ENCODE measurements at regions not wholly inside any gene's neighbourhood (a gene's known extent, or its start where the extent isn't known, plus 50 kb on each side); places are given as distances from the start of the nearest gene placed in this dataset.
"Not testable (repeated sequence)": the region's sequence is repeated elsewhere in the genome, so short reads cannot be mapped to it uniquely, and the experiment has no call there.

DNA sequence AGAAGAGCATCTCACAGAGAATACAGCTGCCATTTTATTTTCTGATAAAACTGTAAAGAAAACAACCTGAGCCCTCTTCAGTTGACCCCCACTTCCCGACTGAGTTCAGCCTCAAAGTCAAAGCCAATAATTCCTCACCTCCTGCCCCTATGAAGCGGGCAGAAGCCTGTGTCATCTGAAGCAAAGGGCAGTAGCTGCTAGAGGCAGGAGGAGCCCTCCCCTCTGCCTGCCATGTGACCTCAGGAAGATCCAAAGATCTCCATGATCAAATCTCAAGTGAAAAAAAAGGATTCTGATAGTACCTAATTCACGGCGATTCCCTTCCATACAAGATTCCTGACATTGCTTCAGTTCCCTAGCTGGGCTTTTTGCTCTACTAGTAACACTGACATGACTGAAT, 223.1 kb upstream of the CAND1 start:
- DNase-seq: no peak
- Mint-ChIP-seq H3K27ac (ENCODE audit: unreplicated experiment) (no peak overlapping the region), H3K27me3 (ENCODE audit: unreplicated experiment) (peaks cover 2% of the 10 kb centered on the region), H3K4me1 (ENCODE audit: low read depth, unreplicated experiment) (peaks cover 5% of the 10 kb centered on the region), H3K4me3 (ENCODE audit: unreplicated experiment) (no peak overlapping the region), H3K9me3 (ENCODE audit: unreplicated experiment) (no peaks in the 10 kb centered on the region), H3K36me3 (ENCODE audit: unreplicated experiment) (no peaks in the 10 kb centered on the region)
- TF ChIP-seq CTCF (IDR thresholded peaks at IDR 0.05; ENCODE audit: partially characterized antibody, unreplicated experiment): no peak

DNA sequence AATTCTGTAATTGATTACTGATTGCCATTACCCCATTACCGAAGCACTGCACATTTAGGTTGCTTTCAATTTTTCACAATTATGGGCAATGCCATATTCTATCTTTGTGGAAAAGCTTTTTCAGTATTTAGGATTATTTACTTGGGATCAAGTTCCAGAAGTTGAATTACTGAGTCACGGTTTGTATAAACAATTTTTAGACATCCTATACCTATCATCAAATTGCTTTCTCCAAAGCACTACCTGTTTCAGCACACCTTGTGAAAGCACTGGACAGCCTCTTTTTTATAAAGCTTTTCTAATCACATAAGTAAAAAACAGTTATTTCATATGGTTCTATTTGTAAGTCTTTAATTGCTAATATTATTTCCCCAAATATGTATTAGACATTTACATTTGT, 221.5 kb upstream of the CAND1 start:
- Mint-ChIP-seq H3K27me3 (ENCODE audit: unreplicated experiment) (peaks cover 2% of the 10 kb centered on the region), H3K4me1 (ENCODE audit: low read depth, unreplicated experiment) (peaks cover 2% of the 10 kb centered on the region), H3K9me3 (ENCODE audit: unreplicated experiment) (no peaks in the 10 kb centered on the region), H3K4me3 (ENCODE audit: unreplicated experiment) (no peak overlapping the region), H3K36me3 (ENCODE audit: unreplicated experiment) (no peaks in the 10 kb centered on the region), H3K27ac (ENCODE audit: unreplicated experiment) (no peak overlapping the region)
- no peak for DNase-seq
- no peak for TF ChIP-seq CTCF (IDR thresholded peaks at IDR 0.05; ENCODE audit: partially characterized antibody, unreplicated experiment)

GRCh38 chr12:67048371-67048770, 220.8 kb upstream of the CAND1 start:
- Mint-ChIP-seq H3K27me3 (ENCODE audit: unreplicated experiment) (peaks cover 2% of the 10 kb centered on the region), H3K4me3 (ENCODE audit: unreplicated experiment) (no peak overlapping the region), H3K36me3 (ENCODE audit: unreplicated experiment) (no peaks in the 10 kb centered on the region), H3K27ac (ENCODE audit: unreplicated experiment) (no peak overlapping the region), H3K9me3 (ENCODE audit: unreplicated experiment) (no peaks in the 10 kb centered on the region), H3K4me1 (ENCODE audit: low read depth, unreplicated experiment) (no peaks in the 10 kb centered on the region)
- no peak for TF ChIP-seq CTCF (IDR thresholded peaks at IDR 0.05; ENCODE audit: partially characterized antibody, unreplicated experiment)
- DNase-seq: no peak

GRCh38 chr12:67049199-67049598, 220.0 kb upstream of the CAND1 start:
- not testable (repeated sequence) for DNase-seq; H3K4me3 Mint-ChIP-seq (ENCODE audit: unreplicated experiment); H3K36me3 Mint-ChIP-seq (ENCODE audit: unreplicated experiment); H3K27ac Mint-ChIP-seq (ENCODE audit: unreplicated experiment); H3K9me3 Mint-ChIP-seq (ENCODE audit: unreplicated experiment); H3K27me3 Mint-ChIP-seq (ENCODE audit: unreplicated experiment); H3K4me1 Mint-ChIP-seq (ENCODE audit: low read depth, unreplicated experiment)

- no peak for TF ChIP-seq CTCF (IDR thresholded peaks at IDR 0.05; ENCODE audit: partially characterized antibody, unreplicated experiment)
- no peak for DNase-seq
- Mint-ChIP-seq H3K4me3 (ENCODE audit: unreplicated experiment) (no peak overlapping the region), H3K4me1 (ENCODE audit: low read depth, unreplicated experiment) (no peaks in the 10 kb centered on the region), H3K27ac (ENCODE audit: unreplicated experiment) (no peak overlapping the region), H3K9me3 (ENCODE audit: unreplicated experiment) (no peaks in the 10 kb centered on the region), H3K27me3 (ENCODE audit: unreplicated experiment) (peaks cover 2% of the 10 kb centered on the region), H3K36me3 (ENCODE audit: unreplicated experiment) (no peaks in the 10 kb centered on the region)
Measured at GRCh38 chr12:67052981-67053380, 216.2 kb upstream of the CAND1 start.

DNA sequence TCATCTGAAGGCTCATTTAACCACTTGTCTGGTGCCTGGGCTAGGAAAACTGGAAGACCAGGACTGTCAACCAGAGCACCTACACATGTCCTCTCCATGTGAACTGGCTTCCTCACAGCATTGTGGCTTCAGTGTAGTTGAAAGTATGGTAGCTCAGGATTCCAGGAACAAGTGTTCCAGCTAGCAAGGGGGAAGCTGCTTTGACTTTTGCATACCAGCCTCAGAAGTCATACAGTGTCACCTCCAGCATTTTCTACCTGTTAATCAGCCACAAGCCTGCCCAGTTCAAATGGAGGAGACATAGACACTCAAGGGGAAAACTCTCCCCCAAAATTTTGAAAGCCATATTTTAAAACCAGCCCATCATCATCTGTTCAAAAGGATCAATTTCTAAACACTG, 212.8 kb upstream of the CAND1 start:
- H3K4me3 Mint-ChIP-seq (ENCODE audit: unreplicated experiment): no peak overlapping the region
- no peak overlapping the region for H3K27ac Mint-ChIP-seq (ENCODE audit: unreplicated experiment)
- no peaks in the 10 kb centered on the region for H3K27me3 Mint-ChIP-seq (ENCODE audit: unreplicated experiment)
- H3K9me3 Mint-ChIP-seq (ENCODE audit: unreplicated experiment): no peaks in the 10 kb centered on the region
- no peak for TF ChIP-seq CTCF (IDR thresholded peaks at IDR 0.05; ENCODE audit: partially characterized antibody, unreplicated experiment)
- no peak for DNase-seq
- no peaks in the 10 kb centered on the region for H3K4me1 Mint-ChIP-seq (ENCODE audit: low read depth, unreplicated experiment)
- no peaks in the 10 kb centered on the region for H3K36me3 Mint-ChIP-seq (ENCODE audit: unreplicated experiment)
